Loucy (cell line): ENCODE measurements at regions not wholly inside any gene's neighbourhood (a gene's known extent, or its start where the extent isn't known, plus 50 kb on each side); places are given as distances from the start of the nearest gene placed in this dataset.
A peak's percentile ranks its signal among the peaks of the same experiment; 100 is the strongest.

Experiments used
- H2AFZ ChIP-seq: fragments of 200-600 bp; sonication (generic); 2 replicates; pipeline ENCODE4 v1.6.0; 2016; ENCODE audit warnings: antibody characterized with exemption, mild to moderate bottlenecking, low read length, moderate library complexity
- H3F3A ChIP-seq: fragments of 200-600 bp; 2 replicates; pipeline ENCODE4 v1.6.0; 2016; ENCODE audit warnings: antibody characterized with exemption, low read depth, mild to moderate bottlenecking
- H3K27me3 ChIP-seq: fragments of 200-600 bp; sonication (generic); 2 replicates; pipeline ENCODE4 v1.6.1; 2014; ENCODE audit warnings: low read length, mild to moderate bottlenecking; ENCODE audit not compliant: insufficient read depth, poor library complexity, severe bottlenecking
- H3K36me3 ChIP-seq: fragments of 200-600 bp; sonication (generic); 2 replicates; pipeline ENCODE4 v1.6.1; 2016; ENCODE audit warnings: low read length; ENCODE audit not compliant: insufficient read depth
- H3K4me1 ChIP-seq: fragments of 200-600 bp; sonication (generic); 2 replicates; pipeline ENCODE4 v1.5.1; 2014; ENCODE audit warnings: low read length, mild to moderate bottlenecking; ENCODE audit not compliant: insufficient read depth, poor library complexity, severe bottlenecking
- H3K4me2 ChIP-seq: fragments of 200-600 bp; sonication (generic); 2 replicates; pipeline ENCODE4 v1.6.0; 2014; ENCODE audit warnings: antibody characterized with exemption, low read length, low read depth, mild to moderate bottlenecking; ENCODE audit not compliant: poor library complexity, severe bottlenecking
- H3K4me3 ChIP-seq: fragments of 200-600 bp; sonication (generic); 2 replicates; pipeline ENCODE4 v1.5.1; 2014; ENCODE audit warnings: low read length, mild to moderate bottlenecking, mixed read lengths; ENCODE audit not compliant: poor library complexity, severe bottlenecking
- H3K79me2 ChIP-seq: fragments of 200-600 bp; sonication (generic); 2 replicates; pipeline ENCODE4 v1.6.1; 2014; ENCODE audit warnings: low read length; ENCODE audit not compliant: insufficient read depth
- H3K9ac ChIP-seq: fragments of 200-600 bp; sonication (generic); 2 replicates; pipeline ENCODE4 v1.6.0; 2014; ENCODE audit warnings: mild to moderate bottlenecking, low read depth, low read length, moderate library complexity; ENCODE audit not compliant: poor library complexity, severe bottlenecking
- H3K9me2 ChIP-seq: fragments of 200-600 bp; sonication (generic); replicated peaks from 2 replicates; pipeline ENCODE4 v1.6.1; 2016; ENCODE audit warnings: low read depth, low read length, mixed read lengths
- H3K9me3 ChIP-seq: fragments of 200-600 bp; sonication (generic); 2 replicates; pipeline ENCODE4 v1.6.1; 2014; ENCODE audit warnings: mild to moderate bottlenecking, antibody characterized with exemption, low read length, low read depth; ENCODE audit not compliant: insufficient read depth
- H4K20me1 ChIP-seq: fragments of 200-600 bp; sonication (generic); 2 replicates; pipeline ENCODE4 v1.6.0; 2014; ENCODE audit warnings: antibody characterized with exemption, low read length, mild to moderate bottlenecking; ENCODE audit not compliant: insufficient read depth, poor library complexity, severe bottlenecking
- EZH2phosphoT487 ChIP-seq: fragments of 200-600 bp; IDR thresholded peaks from 2 replicates; pipeline ENCODE4 v1.6.1; 2018; ENCODE audit warnings: antibody characterized with exemption, mild to moderate bottlenecking, moderate library complexity, borderline replicate concordance
- TF ChIP-seq, protein P1 (sequence below): fragments of 200-600 bp; sonication (generic); conservative IDR thresholded peaks from 2 replicates; pipeline ENCODE4 v1.5.1; 2014; ENCODE audit warnings: mild to moderate bottlenecking, antibody characterized with exemption, low read length

- Histone ChIP-seq H3K4me1 (peaks cover 6% of the 10 kb centered on the region), H3F3A (no peaks in the 10 kb centered on the region), H2AFZ (no peak overlapping the region), H4K20me1 (no peaks in the 10 kb centered on the region), H3K9ac (no peak overlapping the region), H3K79me2 (no peaks in the 10 kb centered on the region), H3K9me3 (no peaks in the 10 kb centered on the region), H3K27me3 (no peaks in the 10 kb centered on the region), H3K9me2 (no peaks in the 10 kb centered on the region), H3K4me3 (no peak overlapping the region), H3K4me2 (no peak overlapping the region), H3K36me3 (no peaks in the 10 kb centered on the region)
- TF ChIP-seq EZH2phosphoT487, result no peak
- TF ChIP-seq, protein P1, sequence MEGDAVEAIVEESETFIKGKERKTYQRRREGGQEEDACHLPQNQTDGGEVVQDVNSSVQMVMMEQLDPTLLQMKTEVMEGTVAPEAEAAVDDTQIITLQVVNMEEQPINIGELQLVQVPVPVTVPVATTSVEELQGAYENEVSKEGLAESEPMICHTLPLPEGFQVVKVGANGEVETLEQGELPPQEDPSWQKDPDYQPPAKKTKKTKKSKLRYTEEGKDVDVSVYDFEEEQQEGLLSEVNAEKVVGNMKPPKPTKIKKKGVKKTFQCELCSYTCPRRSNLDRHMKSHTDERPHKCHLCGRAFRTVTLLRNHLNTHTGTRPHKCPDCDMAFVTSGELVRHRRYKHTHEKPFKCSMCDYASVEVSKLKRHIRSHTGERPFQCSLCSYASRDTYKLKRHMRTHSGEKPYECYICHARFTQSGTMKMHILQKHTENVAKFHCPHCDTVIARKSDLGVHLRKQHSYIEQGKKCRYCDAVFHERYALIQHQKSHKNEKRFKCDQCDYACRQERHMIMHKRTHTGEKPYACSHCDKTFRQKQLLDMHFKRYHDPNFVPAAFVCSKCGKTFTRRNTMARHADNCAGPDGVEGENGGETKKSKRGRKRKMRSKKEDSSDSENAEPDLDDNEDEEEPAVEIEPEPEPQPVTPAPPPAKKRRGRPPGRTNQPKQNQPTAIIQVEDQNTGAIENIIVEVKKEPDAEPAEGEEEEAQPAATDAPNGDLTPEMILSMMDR, result no peak
Measured at GRCh38 chr2:60105906-60106305, 447.5 kb downstream of the BCL11A start.

DNA sequence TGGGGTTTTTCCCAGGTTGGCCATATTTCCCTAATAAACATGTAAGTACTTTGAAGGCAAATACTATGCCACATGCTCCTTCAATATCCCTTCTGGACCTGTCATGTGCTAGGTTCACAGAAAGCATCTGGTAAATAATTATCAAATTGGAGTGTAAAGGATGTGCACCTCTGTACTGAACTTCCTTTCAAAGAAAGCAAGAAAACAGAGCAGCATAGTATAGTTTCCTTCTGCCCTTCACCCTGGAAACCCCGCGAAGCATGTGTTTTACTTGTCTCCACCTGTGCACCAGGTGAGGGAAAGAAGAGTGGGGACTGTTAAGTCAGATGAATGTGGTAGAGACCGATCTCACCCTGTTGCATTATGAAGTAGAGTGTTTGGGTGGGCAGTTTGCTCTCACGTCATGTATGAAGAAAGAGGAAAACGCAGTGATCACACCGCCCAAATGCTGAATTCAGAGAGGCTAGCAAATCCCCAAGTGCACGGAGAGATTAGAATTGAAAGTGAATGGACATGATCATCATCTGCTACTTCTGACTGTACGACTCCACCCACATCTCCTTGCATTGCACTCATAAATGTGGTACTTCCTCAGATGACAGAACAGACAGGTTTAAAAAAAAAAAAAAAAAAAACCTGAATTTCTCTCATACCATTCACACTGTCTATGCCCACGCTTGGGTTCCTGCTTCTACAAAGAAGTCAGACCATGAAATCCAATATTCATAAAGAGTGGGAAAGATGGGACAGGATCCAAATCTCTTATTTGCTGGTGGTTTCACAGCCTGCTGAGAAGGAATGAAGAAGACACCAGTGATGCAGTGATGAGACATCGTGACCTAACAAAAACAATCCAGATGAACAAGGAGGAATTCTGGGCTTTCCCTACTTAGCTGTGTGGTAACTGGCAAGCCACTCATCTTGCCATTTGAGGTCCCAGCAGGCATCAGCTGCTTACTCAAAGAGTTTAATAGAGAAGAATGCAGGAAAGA lies 448.6 kb downstream of the BCL11A start:
- no peaks in the 10 kb centered on the region for H3K36me3 ChIP-seq
- H3K9me2 ChIP-seq, result no peaks in the 10 kb centered on the region
- H3K9me3 ChIP-seq, result no peaks in the 10 kb centered on the region
- peaks cover 15% of the 10 kb centered on the region for H3K4me1 ChIP-seq
- peak overlapping the region; percentile 31 for H3K4me2 ChIP-seq
- peak overlapping the region; percentile 31 for H3K4me3 ChIP-seq
- no peak overlapping the region for H3K9ac ChIP-seq
- H4K20me1 ChIP-seq, result no peaks in the 10 kb centered on the region
- H2AFZ ChIP-seq, result peak overlapping the region; percentile 32; the same call in 1 of the 2 replicates
- TF ChIP-seq, protein P1, result no peak
- TF ChIP-seq EZH2phosphoT487, result no peak
- H3K79me2 ChIP-seq, result no peaks in the 10 kb centered on the region
- H3F3A ChIP-seq, result no peaks in the 10 kb centered on the region
- H3K27me3 ChIP-seq, result no peaks in the 10 kb centered on the region

- H3K4me3 ChIP-seq, result peak overlapping the region; percentile 27
- no peaks in the 10 kb centered on the region for H3K27me3 ChIP-seq
- no peak for TF ChIP-seq EZH2phosphoT487
- TF ChIP-seq, protein P1, result no peak
- H3K9ac ChIP-seq, result peak overlapping the region; percentile 56
- H3K4me2 ChIP-seq, result peak overlapping the region; percentile 41
- H3K9me2 ChIP-seq, result no peaks in the 10 kb centered on the region
- H2AFZ ChIP-seq, result no peak overlapping the region
- H3K4me1 ChIP-seq, result peaks cover 24% of the 10 kb centered on the region
- no peaks in the 10 kb centered on the region for H3K79me2 ChIP-seq
- H3K36me3 ChIP-seq, result no peaks in the 10 kb centered on the region
- H3K9me3 ChIP-seq, result no peaks in the 10 kb centered on the region
- H3F3A ChIP-seq, result no peaks in the 10 kb centered on the region
- no peaks in the 10 kb centered on the region for H4K20me1 ChIP-seq
Measured at GRCh38 chr2:60100034-60100433, 453.4 kb downstream of the BCL11A start.
